GM12875 (cell line): ENCODE measurements at regions not wholly inside any gene's neighbourhood (a gene's known extent, or its start where the extent isn't known, plus 50 kb on each side); places are given as distances from the start of the nearest gene placed in this dataset.
A peak's percentile ranks its signal among the peaks of the same experiment; 100 is the strongest.

ENCODE experiments used
- H3K4me3 ChIP-seq: one replicate; pipeline ENCODE4 v1.5.1; 2011; ENCODE audit warnings: low read depth, low read length, control low read depth
- CTCF ChIP-seq: IDR thresholded peaks from 2 replicates; pipeline ENCODE4 v1.5.1; 2011; ENCODE audit warnings: low read depth, mild to moderate bottlenecking, control low read depth, inconsistent platforms, low read length, moderate library complexity, borderline replicate concordance; ENCODE audit not compliant: insufficient read depth

- TF ChIP-seq CTCF = no peak
- H3K4me3 ChIP-seq = no peak overlapping the region
Observed at GRCh38 chrX:16435399-16435986, 214.5 kb upstream of the S100G start.

GRCh38 chrX:16436348-16437188, 213.4 kb upstream of the S100G start:
- peak; percentile 72 for TF ChIP-seq CTCF

GRCh38 chrX:16440446-16440845, 209.5 kb upstream of the S100G start:
- TF ChIP-seq CTCF = no peak
- no peak overlapping the region for H3K4me3 ChIP-seq

More at GRCh38 chrX:16436348-16437188, 213.4 kb upstream of the S100G start:
- no peak overlapping the region for H3K4me3 ChIP-seq

- TF ChIP-seq CTCF = no peak
- no peak overlapping the region for H3K4me3 ChIP-seq
Observed at GRCh38 chrX:16444353-16444752, 205.6 kb upstream of the S100G start.

GRCh38 chrX:16445166-16445752, 204.7 kb upstream of the S100G start:
- H3K4me3 ChIP-seq = no peak overlapping the region
- TF ChIP-seq CTCF = peak; percentile 80

GRCh38 chrX:16451334-16451733, 198.6 kb upstream of the S100G start:
- no peak for TF ChIP-seq CTCF
- no peak overlapping the region for H3K4me3 ChIP-seq
